Peyer's patch (tissue), 4 donors: ENCODE measurements at regions not wholly inside any gene's neighbourhood (a gene's known extent, or its start where the extent isn't known, plus 50 kb on each side); places are given as distances from the start of the nearest gene placed in this dataset.

Experiments used
- DNase-seq, 3 donors: peaks; one replicate each; pipeline ENCODE4 v3.0.0-alpha.2; 2017 to 2019
- H3K27ac ChIP-seq, 4 donors: fragments of 200-600 bp; sonication (generic); one replicate each; pipeline ENCODE4 v1.5.1; 2016 to 2019
- H3K27me3 ChIP-seq, 2 donors: fragments of 200-600 bp; sonication (generic); one replicate each; pipeline ENCODE4 v1.5.1; 2019
- H3K36me3 ChIP-seq, 3 donors: fragments of 200-600 bp; sonication (generic); one replicate each; pipeline ENCODE4 v1.5.1; 2016 to 2019
- H3K4me1 ChIP-seq, 4 donors: fragments of 200-600 bp; sonication (generic); one replicate each; pipeline ENCODE4 v1.5.1; 2016 to 2019
- H3K4me3 ChIP-seq, 4 donors: fragments of 200-600 bp; sonication (generic); 1 replicate in 3 of 4; 2 replicates in 1 of 4; pipeline ENCODE4 v1.5.1; 2016 to 2019; ENCODE audit warnings: mild to moderate bottlenecking in 1 of 4
- H3K9me3 ChIP-seq, 4 donors: fragments of 200-600 bp; sonication (generic); one replicate each; pipeline ENCODE4 v1.5.1; 2016 to 2019; ENCODE audit warnings: mild to moderate bottlenecking in 1 of 4
- POLR2A ChIP-seq, 2 donors: fragments of 450-650 bp; IDR thresholded peaks; one replicate each; pipeline ENCODE4 v1.5.1; 2017; ENCODE audit warnings: antibody characterized with exemption in 2 of 2, mild to moderate bottlenecking in 2 of 2, moderate library complexity in 2 of 2
- TF ChIP-seq, protein P1 (sequence below), 6 experiments: fragments of 450-650 bp in 4 of 6; fragments of 200-600 bp in 2 of 6; sonication (generic) in 1 of 6; IDR thresholded peaks; one replicate each; pipeline ENCODE4 v1.5.1; 2017 to 2019; ENCODE audit warnings: antibody characterized with exemption in 6 of 6, mild to moderate bottlenecking in 3 of 6, moderate library complexity in 1 of 6

DNA sequence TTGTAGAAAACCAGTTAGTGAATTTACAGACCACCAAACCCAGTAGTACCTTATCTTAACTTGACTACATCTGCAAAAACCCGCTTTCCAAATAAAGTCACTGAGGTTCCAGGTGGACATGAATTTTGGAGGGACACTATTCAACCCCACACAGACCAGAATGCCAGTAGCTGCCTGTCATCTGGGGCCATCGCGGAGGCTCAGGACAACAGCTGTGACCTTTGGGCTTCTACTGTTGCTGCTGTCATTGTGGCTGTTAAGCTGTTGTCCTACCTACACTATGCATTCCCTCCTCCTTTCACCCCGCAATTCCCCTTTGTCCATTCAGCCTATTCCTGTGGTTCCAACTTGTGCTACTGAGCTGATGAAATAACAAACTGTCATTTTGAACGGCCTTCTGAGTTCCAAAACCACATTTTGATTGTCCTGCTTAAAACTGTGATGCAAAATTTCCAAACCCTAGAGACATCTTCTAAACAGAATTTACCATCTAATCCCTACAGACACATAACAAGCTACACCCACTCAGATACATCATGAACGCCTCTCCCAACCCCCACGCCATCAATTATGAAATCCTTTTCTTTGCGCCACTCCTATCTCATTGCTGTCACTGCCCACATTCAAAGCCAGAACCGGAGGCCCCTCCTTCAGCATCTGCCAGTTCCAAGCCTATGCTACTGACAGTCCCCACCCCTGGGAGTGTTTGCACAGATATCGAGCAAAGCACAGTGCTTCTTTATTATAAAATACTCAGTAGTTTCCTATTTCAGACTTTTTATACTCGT, 125.0 kb downstream of the C6orf118 start:
- H3K4me3 ChIP-seq, result no peak overlapping the region
- H3K4me1 ChIP-seq, result no peaks in the 10 kb centered on the region
- no peaks in the 10 kb centered on the region for H3K27me3 ChIP-seq
- no peak overlapping the region for H3K27ac ChIP-seq
- no peaks in the 10 kb centered on the region for H3K36me3 ChIP-seq
- TF ChIP-seq, protein P1, sequence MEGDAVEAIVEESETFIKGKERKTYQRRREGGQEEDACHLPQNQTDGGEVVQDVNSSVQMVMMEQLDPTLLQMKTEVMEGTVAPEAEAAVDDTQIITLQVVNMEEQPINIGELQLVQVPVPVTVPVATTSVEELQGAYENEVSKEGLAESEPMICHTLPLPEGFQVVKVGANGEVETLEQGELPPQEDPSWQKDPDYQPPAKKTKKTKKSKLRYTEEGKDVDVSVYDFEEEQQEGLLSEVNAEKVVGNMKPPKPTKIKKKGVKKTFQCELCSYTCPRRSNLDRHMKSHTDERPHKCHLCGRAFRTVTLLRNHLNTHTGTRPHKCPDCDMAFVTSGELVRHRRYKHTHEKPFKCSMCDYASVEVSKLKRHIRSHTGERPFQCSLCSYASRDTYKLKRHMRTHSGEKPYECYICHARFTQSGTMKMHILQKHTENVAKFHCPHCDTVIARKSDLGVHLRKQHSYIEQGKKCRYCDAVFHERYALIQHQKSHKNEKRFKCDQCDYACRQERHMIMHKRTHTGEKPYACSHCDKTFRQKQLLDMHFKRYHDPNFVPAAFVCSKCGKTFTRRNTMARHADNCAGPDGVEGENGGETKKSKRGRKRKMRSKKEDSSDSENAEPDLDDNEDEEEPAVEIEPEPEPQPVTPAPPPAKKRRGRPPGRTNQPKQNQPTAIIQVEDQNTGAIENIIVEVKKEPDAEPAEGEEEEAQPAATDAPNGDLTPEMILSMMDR (IDR thresholded peaks at IDR 0.05), result no peak
- TF ChIP-seq POLR2A (IDR thresholded peaks at IDR 0.05), result no peak
- no peak for DNase-seq
- H3K9me3 ChIP-seq, result peaks cover 0 to 5% (median 0%) of the 10 kb centered on the region in 4 donors

GRCh38 chr6:165183496-165184140, 125.8 kb downstream of the C6orf118 start:
- TF ChIP-seq, protein P1 (IDR thresholded peaks at IDR 0.05), result no peak
- no peak for TF ChIP-seq POLR2A (IDR thresholded peaks at IDR 0.05)
- Histone ChIP-seq H3K27ac (no peak overlapping the region), H3K4me1 (no peaks in the 10 kb centered on the region), H3K36me3 (no peaks in the 10 kb centered on the region), H3K9me3 (peaks cover 0 to 5% (median 0%) of the 10 kb centered on the region in 4 donors), H3K4me3 (no peak overlapping the region), H3K27me3 (no peaks in the 10 kb centered on the region)
- no peak for DNase-seq

- Histone ChIP-seq H3K9me3 (peaks cover 0 to 5% (median 0%) of the 10 kb centered on the region in 4 donors), H3K27me3 (no peaks in the 10 kb centered on the region), H3K4me3 (no peak overlapping the region), H3K27ac (no peak overlapping the region), H3K4me1 (no peaks in the 10 kb centered on the region), H3K36me3 (no peaks in the 10 kb centered on the region)
- TF ChIP-seq, protein P1 (IDR thresholded peaks at IDR 0.05), result no peak
- no peak for TF ChIP-seq POLR2A (IDR thresholded peaks at IDR 0.05)
- DNase-seq, result no peak
Measured at GRCh38 chr6:165183071-165183470, 126.3 kb downstream of the C6orf118 start.

GRCh38 chr6:165181951-165182414, 127.4 kb downstream of the C6orf118 start:
- H3K4me3 ChIP-seq, result no peak overlapping the region
- H3K27me3 ChIP-seq, result no peaks in the 10 kb centered on the region
- H3K36me3 ChIP-seq, result no peaks in the 10 kb centered on the region
- H3K27ac ChIP-seq, result no peak overlapping the region
- TF ChIP-seq, protein P1 (IDR thresholded peaks at IDR 0.05), result no peak
- no peak for TF ChIP-seq POLR2A (IDR thresholded peaks at IDR 0.05)
- no peaks in the 10 kb centered on the region for H3K4me1 ChIP-seq
- H3K9me3 ChIP-seq, result peaks cover 0 to 5% (median 0%) of the 10 kb centered on the region in 4 donors
- DNase-seq, result no peak

- H3K27ac ChIP-seq, result no peak overlapping the region
- H3K9me3 ChIP-seq, result peaks cover 0 to 5% (median 0%) of the 10 kb centered on the region in 4 donors
- H3K27me3 ChIP-seq, result no peaks in the 10 kb centered on the region
- no peak overlapping the region for H3K4me3 ChIP-seq
- no peaks in the 10 kb centered on the region for H3K36me3 ChIP-seq
- no peak for DNase-seq
- TF ChIP-seq, protein P1 (IDR thresholded peaks at IDR 0.05), result no peak
- no peak for TF ChIP-seq POLR2A (IDR thresholded peaks at IDR 0.05)
- no peaks in the 10 kb centered on the region for H3K4me1 ChIP-seq
Measured at GRCh38 chr6:165178056-165178455, 131.3 kb downstream of the C6orf118 start.
